ENCODE measurements at regions not wholly inside any gene's neighbourhood (a gene's known extent, or its start where the extent isn't known, plus 50 kb on each side); places are given as distances from the start of the nearest gene placed in this dataset.

DNA sequence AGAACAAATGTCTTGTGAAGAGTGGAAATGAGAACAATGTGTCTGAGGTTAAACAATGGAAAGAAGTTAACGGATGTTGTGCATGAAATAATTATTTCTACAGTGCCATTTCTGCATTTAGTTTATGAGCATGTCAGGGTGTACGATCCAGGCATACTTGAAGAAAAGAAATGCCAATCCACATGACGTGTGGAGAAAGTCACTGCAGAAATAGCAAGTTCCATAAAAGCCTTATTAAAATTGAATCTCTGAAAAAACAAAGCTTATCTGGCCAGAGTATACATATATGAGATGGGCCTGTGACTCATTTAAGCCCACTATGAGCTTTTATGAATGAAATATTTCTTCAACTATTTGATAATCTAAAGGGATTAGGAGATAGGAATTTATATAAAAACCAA is 426.1 kb downstream of the EFNB2 start:
- TF ChIP-seq, protein P1, sequence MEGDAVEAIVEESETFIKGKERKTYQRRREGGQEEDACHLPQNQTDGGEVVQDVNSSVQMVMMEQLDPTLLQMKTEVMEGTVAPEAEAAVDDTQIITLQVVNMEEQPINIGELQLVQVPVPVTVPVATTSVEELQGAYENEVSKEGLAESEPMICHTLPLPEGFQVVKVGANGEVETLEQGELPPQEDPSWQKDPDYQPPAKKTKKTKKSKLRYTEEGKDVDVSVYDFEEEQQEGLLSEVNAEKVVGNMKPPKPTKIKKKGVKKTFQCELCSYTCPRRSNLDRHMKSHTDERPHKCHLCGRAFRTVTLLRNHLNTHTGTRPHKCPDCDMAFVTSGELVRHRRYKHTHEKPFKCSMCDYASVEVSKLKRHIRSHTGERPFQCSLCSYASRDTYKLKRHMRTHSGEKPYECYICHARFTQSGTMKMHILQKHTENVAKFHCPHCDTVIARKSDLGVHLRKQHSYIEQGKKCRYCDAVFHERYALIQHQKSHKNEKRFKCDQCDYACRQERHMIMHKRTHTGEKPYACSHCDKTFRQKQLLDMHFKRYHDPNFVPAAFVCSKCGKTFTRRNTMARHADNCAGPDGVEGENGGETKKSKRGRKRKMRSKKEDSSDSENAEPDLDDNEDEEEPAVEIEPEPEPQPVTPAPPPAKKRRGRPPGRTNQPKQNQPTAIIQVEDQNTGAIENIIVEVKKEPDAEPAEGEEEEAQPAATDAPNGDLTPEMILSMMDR (IDR thresholded peaks at IDR 0.05; ENCODE audit: insufficient read depth, low read length, poor library complexity, severe bottlenecking) = no peak
- DNase-seq (ENCODE audit: extremely low read depth, insufficient read length) = no peak
- no peak overlapping the region for H3K4me3 ChIP-seq (replicated peaks; ENCODE audit: low read depth, low read length)

DNA sequence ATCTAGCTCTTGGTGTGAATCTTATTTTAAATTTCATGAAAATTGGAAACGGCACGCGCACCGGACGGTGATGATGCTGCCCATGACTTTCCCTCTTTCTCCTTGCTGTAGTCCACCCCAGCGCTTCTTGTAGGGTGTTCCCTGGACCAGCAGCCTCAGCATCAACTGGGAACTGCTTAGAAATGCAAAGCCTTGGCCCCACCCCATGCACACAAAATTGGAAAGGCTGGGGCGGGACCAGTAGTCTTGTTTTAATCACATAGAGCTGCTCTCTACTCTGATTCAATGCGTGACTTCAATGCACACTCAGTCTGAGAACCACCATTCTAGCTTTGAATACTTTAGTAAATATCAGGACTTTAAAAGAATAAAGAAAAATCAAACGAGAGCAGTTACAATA is 427.1 kb downstream of the EFNB2 start:
- H3K4me3 ChIP-seq (replicated peaks; ENCODE audit: low read depth, low read length) = no peak overlapping the region
- no peaks in the 10 kb centered on the region for H3K36me3 ChIP-seq (ENCODE audit: control insufficient read depth, insufficient read depth, low read length)
- no peaks in the 10 kb centered on the region for H3K27me3 ChIP-seq (replicated peaks; ENCODE audit: control insufficient read depth, insufficient read depth, low read length)
- no peak for DNase-seq (ENCODE audit: extremely low read depth, insufficient read length)
- TF ChIP-seq, protein P1 (IDR thresholded peaks at IDR 0.05; ENCODE audit: insufficient read depth, low read length, poor library complexity, severe bottlenecking) = no peak

More for the DNA sequence above, 426.1 kb downstream of the EFNB2 start:
- Histone ChIP-seq H3K36me3 (ENCODE audit: control insufficient read depth, insufficient read depth, low read length) (no peaks in the 10 kb centered on the region), H3K27me3 (replicated peaks; ENCODE audit: control insufficient read depth, insufficient read depth, low read length) (no peaks in the 10 kb centered on the region)

DNA sequence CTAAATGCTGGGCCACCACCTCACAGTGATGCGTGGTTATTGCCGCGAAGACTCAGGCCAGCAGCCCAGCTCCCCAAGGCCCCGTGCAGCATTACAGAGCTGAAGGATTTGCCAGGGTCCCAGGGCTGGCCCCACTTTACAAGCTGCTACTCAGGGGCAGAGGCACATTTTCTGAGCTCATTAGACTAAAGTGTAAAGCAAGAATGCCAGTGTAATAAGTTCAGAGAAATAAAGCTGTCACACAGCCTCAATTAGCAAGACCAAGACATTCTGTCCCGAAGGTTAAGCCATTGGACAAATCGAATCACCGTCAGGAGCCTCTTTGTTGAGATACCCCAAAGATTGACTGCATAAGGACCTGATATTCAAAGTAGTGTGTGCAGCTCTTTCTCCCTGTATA is 428.4 kb downstream of the EFNB2 start:
- no peak for DNase-seq (ENCODE audit: extremely low read depth, insufficient read length)
- no peaks in the 10 kb centered on the region for H3K27me3 ChIP-seq (replicated peaks; ENCODE audit: control insufficient read depth, insufficient read depth, low read length)
- no peaks in the 10 kb centered on the region for H3K36me3 ChIP-seq (ENCODE audit: control insufficient read depth, insufficient read depth, low read length)
- TF ChIP-seq, protein P1 (IDR thresholded peaks at IDR 0.05; ENCODE audit: insufficient read depth, low read length, poor library complexity, severe bottlenecking) = no peak
- no peak overlapping the region for H3K4me3 ChIP-seq (replicated peaks; ENCODE audit: low read depth, low read length)

DNA sequence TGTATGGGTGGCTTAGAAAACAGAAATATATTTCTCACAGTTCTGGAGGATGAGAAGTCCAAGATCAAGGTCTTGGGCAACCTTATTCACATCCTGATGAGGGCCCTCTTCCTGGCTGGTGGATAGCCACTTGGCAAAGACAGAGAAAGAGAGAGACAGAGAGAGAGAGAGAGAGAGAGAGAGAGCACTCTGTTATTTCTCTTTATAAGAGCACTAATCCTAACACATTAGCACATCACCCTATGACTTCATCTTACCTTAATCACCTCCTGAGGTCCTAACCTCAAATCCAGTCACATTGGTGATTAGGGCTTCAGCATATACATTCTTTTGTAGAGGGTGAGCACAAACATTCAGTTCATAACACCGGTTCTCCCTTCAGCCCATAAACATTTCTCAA is 430.3 kb downstream of the EFNB2 start:
- no peaks in the 10 kb centered on the region for H3K36me3 ChIP-seq (ENCODE audit: control insufficient read depth, insufficient read depth, low read length)
- H3K4me3 ChIP-seq (replicated peaks; ENCODE audit: low read depth, low read length) = no peak overlapping the region
- TF ChIP-seq, protein P1 (IDR thresholded peaks at IDR 0.05; ENCODE audit: insufficient read depth, low read length, poor library complexity, severe bottlenecking) = no peak
- no peak for DNase-seq (ENCODE audit: extremely low read depth, insufficient read length)
- no peaks in the 10 kb centered on the region for H3K27me3 ChIP-seq (replicated peaks; ENCODE audit: control insufficient read depth, insufficient read depth, low read length)

DNA sequence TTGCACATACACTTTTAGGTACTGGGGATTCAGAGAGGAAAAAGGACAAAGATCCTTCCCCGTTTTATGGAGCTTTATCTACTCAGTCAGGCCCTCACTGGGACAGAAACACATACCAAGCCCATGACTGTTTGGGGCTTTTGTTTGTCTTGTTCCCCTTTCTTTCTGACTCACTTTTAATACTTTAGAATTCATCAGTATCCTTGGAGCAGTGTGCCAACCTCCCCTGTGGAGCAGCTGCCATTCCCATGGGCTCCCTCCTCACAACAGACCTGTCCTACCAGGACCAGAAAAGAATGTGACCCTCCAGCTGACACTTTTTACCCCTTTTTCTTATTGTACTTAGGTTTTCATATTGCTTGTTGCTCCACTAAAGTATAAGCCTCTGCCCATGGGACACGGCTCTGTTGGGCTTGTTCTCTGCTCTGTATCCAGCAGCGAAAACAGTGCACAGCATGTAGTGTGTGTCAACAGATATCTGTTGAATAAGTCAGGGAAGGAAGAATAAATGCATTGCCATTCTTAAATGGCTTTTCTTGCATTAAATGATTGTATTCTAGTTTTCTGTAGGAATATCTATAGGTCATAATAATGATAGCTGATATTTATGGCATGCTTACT is 431.1 kb downstream of the EFNB2 start:
- TF ChIP-seq, protein P1 (IDR thresholded peaks at IDR 0.05; ENCODE audit: insufficient read depth, low read length, poor library complexity, severe bottlenecking) = no peak
- H3K4me3 ChIP-seq (replicated peaks; ENCODE audit: low read depth, low read length) = no peak overlapping the region
- H3K36me3 ChIP-seq (ENCODE audit: control insufficient read depth, insufficient read depth, low read length) = no peaks in the 10 kb centered on the region
- DNase-seq (ENCODE audit: extremely low read depth, insufficient read length) = no peak
- H3K27me3 ChIP-seq (replicated peaks; ENCODE audit: control insufficient read depth, insufficient read depth, low read length) = no peaks in the 10 kb centered on the region

DNA sequence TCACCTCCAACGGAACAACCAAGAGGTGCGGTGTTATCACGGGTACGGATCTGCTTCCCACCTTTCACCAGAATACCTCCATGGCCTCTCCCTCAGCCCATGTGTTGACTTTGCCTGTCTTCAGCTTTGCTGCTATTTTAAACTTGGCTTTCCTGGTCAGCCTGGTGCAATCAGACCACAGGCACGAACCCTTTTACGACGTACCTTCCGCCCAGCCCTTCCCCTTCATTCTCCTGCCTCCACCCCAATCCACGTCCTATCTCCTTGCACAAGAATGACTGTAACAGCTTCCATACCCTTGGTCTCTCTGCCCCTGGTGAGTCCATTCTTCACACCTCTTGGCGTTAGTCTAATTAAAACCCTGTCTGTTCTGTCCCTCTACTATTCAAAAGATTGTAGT is 431.7 kb downstream of the EFNB2 start:
- Histone ChIP-seq H3K36me3 (ENCODE audit: control insufficient read depth, insufficient read depth, low read length) (no peaks in the 10 kb centered on the region), H3K27me3 (replicated peaks; ENCODE audit: control insufficient read depth, insufficient read depth, low read length) (no peaks in the 10 kb centered on the region), H3K4me3 (replicated peaks; ENCODE audit: low read depth, low read length) (no peak overlapping the region)
- DNase-seq (ENCODE audit: extremely low read depth, insufficient read length) = no peak
- TF ChIP-seq, protein P1 (IDR thresholded peaks at IDR 0.05; ENCODE audit: insufficient read depth, low read length, poor library complexity, severe bottlenecking) = no peak
